ENCODE measurements at regions not wholly inside any gene's neighbourhood (a gene's known extent, or its start where the extent isn't known, plus 50 kb on each side); places are given as distances from the start of the nearest gene placed in this dataset.

- in situ Hi-C loops (cut with HindIII; ENCODE audit: low sequenced_read_pairs): no loop called here
- peak; percentile 15 for DNase-seq (ENCODE audit: low read depth)
- peak; percentile 84 for TF ChIP-seq CTCF (IDR thresholded peaks at IDR 0.05; ENCODE audit: low read depth, low read length, missing control alignments)
- H3K4me3 ChIP-seq (ENCODE audit: low read depth, low read length): no peak overlapping the region
Measured at GRCh38 chr4:89434364-89434988, 126.9 kb upstream of the GPRIN3 start.

GRCh38 chr4:89427782-89428181, 120.2 kb upstream of the GPRIN3 start:
- DNase-seq (ENCODE audit: low read depth): no peak
- in situ Hi-C loops (cut with HindIII; ENCODE audit: low sequenced_read_pairs): no loop called here
- no peak overlapping the region for H3K4me3 ChIP-seq (ENCODE audit: low read depth, low read length)
- no peak for TF ChIP-seq CTCF (IDR thresholded peaks at IDR 0.05; ENCODE audit: low read depth, low read length, missing control alignments)

- DNase-seq (ENCODE audit: low read depth): no peak
- TF ChIP-seq CTCF (IDR thresholded peaks at IDR 0.05; ENCODE audit: low read depth, low read length, missing control alignments): no peak
- in situ Hi-C loops (cut with HindIII; ENCODE audit: low sequenced_read_pairs): no loop called here
- H3K4me3 ChIP-seq (ENCODE audit: low read depth, low read length): no peak overlapping the region
Measured at GRCh38 chr4:89425023-89425422, 117.4 kb upstream of the GPRIN3 start.

- no peak for TF ChIP-seq CTCF (IDR thresholded peaks at IDR 0.05; ENCODE audit: low read depth, low read length, missing control alignments)
- H3K4me3 ChIP-seq (ENCODE audit: low read depth, low read length): no peak overlapping the region
- in situ Hi-C loops (cut with HindIII; ENCODE audit: low sequenced_read_pairs): no loop called here
- DNase-seq (ENCODE audit: low read depth): no peak
Measured at GRCh38 chr4:89422441-89422990, 114.9 kb upstream of the GPRIN3 start.

- H3K4me3 ChIP-seq (ENCODE audit: low read depth, low read length): no peak overlapping the region
- TF ChIP-seq CTCF (IDR thresholded peaks at IDR 0.05; ENCODE audit: low read depth, low read length, missing control alignments): no peak
- no peak for DNase-seq (ENCODE audit: low read depth)
- in situ Hi-C loops (cut with HindIII; ENCODE audit: low sequenced_read_pairs): no loop called here
Measured at GRCh38 chr4:89420507-89420906, 112.9 kb upstream of the GPRIN3 start.

- in situ Hi-C loops (cut with HindIII; ENCODE audit: low sequenced_read_pairs): no loop called here
- no peak for DNase-seq (ENCODE audit: low read depth)
Measured at GRCh38 chr4:89419111-89419695, 111.6 kb upstream of the GPRIN3 start.

More at GRCh38 chr4:89419111-89419695, 111.6 kb upstream of the GPRIN3 start:
- H3K4me3 ChIP-seq (ENCODE audit: low read depth, low read length): no peak overlapping the region
- no peak for TF ChIP-seq CTCF (IDR thresholded peaks at IDR 0.05; ENCODE audit: low read depth, low read length, missing control alignments)

Data from astrocyte of the cerebellum (primary cell).